B cell (primary cell): ENCODE measurements at regions not wholly inside any gene's neighbourhood (a gene's known extent, or its start where the extent isn't known, plus 50 kb on each side); places are given as distances from the start of the nearest gene placed in this dataset.

Experiments used
- ATAC-seq: fragments of 200-7000 bp; cut with Tn5 transposase; one replicate; pipeline ENCODE4 v1.10.0; 2021; ENCODE audit warnings: low read depth, mild to moderate bottlenecking, moderate number of reproducible peaks, moderate library complexity
- CTCF ChIA-PET: fragments of 350-600 bp; sonication (Branson Sonifier 250); formaldehyde crosslinking; loops from one replicate; lab custom pipeline; 2021; ENCODE audit warnings: antibody characterized with exemption, inconsistent platforms; lab: Charles Lee
- POLR2A ChIA-PET: fragments of 350-600 bp; sonication (Branson Sonifier 250); formaldehyde crosslinking; loops from one replicate; lab custom pipeline; 2021; ENCODE audit warnings: antibody characterized with exemption; lab: Charles Lee
- DNase-seq: peaks from one replicate; pipeline ENCODE4 v3.0.0; 2013
- H2AFZ ChIP-seq: 2 replicates; pipeline ENCODE4 v1.6.1; 2012; ENCODE audit warnings: mild to moderate bottlenecking, low read depth, low read length; ENCODE audit not compliant: insufficient read depth, poor library complexity, severe bottlenecking
- H3K27ac ChIP-seq, 2 donors: 1 replicate in 1 of 2; 2 replicates in 1 of 2; pipeline ENCODE4 v1.5.1; 2012 to 2013; ENCODE audit warnings: low read length in 2 of 2, mild to moderate bottlenecking in 2 of 2, moderate library complexity in 1 of 2
- H3K27me3 ChIP-seq, 4 experiments: fragments of 200-600 bp in 1 of 4; sonication (generic) in 1 of 4; replicated peaks in 1 of 4; 1 replicate in 2 of 4; 2 replicates in 2 of 4; pipeline versions ENCODE4 v1.6.1 to v1.7.0; 2013 to 2016; ENCODE audit warnings: low read length in 3 of 4, mild to moderate bottlenecking in 2 of 4, mixed read lengths in 1 of 4, moderate library complexity in 1 of 4; ENCODE audit not compliant: insufficient read depth in 4 of 4, control insufficient read depth in 3 of 4; ENCODE audit errors: control extremely low read depth in 1 of 4
- H3K36me3 ChIP-seq, 2 experiments: replicated peaks in 1 of 2; 1 replicate in 1 of 2; 2 replicates in 1 of 2; pipeline versions ENCODE4 v1.6.1 to v1.7.1; 2013; ENCODE audit warnings: low read length in 1 of 2; ENCODE audit not compliant: insufficient read depth in 2 of 2, control insufficient read depth in 1 of 2; ENCODE audit errors: control extremely low read depth in 1 of 2, extremely low read depth in 1 of 2
- H3K4me1 ChIP-seq, 2 donors: fragments of 200-600 bp in 1 of 2; sonication (generic) in 1 of 2; 1 replicate in 1 of 2; 2 replicates in 1 of 2; pipeline versions ENCODE4 v1.5.1 to v1.6.1; 2013 to 2017; ENCODE audit warnings: low read length in 2 of 2; ENCODE audit not compliant: control insufficient read depth in 2 of 2, insufficient read depth in 2 of 2
- H3K4me2 ChIP-seq: replicated peaks from 2 replicates; pipeline ENCODE3; 2012; ENCODE audit warnings: mild to moderate bottlenecking, low read depth, low read length; ENCODE audit not compliant: poor library complexity, severe bottlenecking
- H3K4me3 ChIP-seq, 5 experiments: fragments of 200-600 bp in 1 of 5; sonication (generic) in 1 of 5; 1 replicate in 3 of 5; 2 replicates in 2 of 5; pipeline versions ENCODE4 v1.5.1 to v1.7.0; 2011 to 2016; ENCODE audit warnings: low read length in 4 of 5, mild to moderate bottlenecking in 4 of 5, low read depth in 2 of 5, control low read depth in 1 of 5, moderate library complexity in 1 of 5; ENCODE audit not compliant: insufficient read depth in 1 of 5; ENCODE audit errors: control extremely low read depth in 1 of 5, extremely low read depth in 1 of 5
- H3K79me2 ChIP-seq: fragments of 200-600 bp; sonication (generic); one replicate; pipeline ENCODE4 v1.6.0; 2016; ENCODE audit warnings: low read length; ENCODE audit not compliant: control insufficient read depth, insufficient read depth
- H3K9ac ChIP-seq: fragments of 200-600 bp; sonication (generic); 2 replicates; pipeline ENCODE4 v1.6.1; 2017; ENCODE audit warnings: mild to moderate bottlenecking, low read length, moderate library complexity
- H3K9me3 ChIP-seq, 3 donors: one replicate each; pipeline versions ENCODE4 v1.6.1 to v1.7.1; 2013; ENCODE audit warnings: low read length in 2 of 3; ENCODE audit not compliant: control insufficient read depth in 2 of 3, insufficient read depth in 1 of 3; ENCODE audit errors: control extremely low read depth in 1 of 3
- H4K20me1 ChIP-seq: 2 replicates; pipeline ENCODE4 v1.6.0; 2012; ENCODE audit warnings: mild to moderate bottlenecking, low read length; ENCODE audit not compliant: insufficient read depth, control insufficient read depth, poor library complexity, severe bottlenecking
- H3K27ac Mint-ChIP-seq: one replicate; pipeline ENCODE4 v1.8.0; 2021; ENCODE audit warnings: mixed read lengths
- H3K27me3 Mint-ChIP-seq: one replicate; pipeline ENCODE4 v1.8.0; 2021; ENCODE audit warnings: mixed read lengths
- H3K4me1 Mint-ChIP-seq: one replicate; pipeline ENCODE4 v1.8.0; 2021; ENCODE audit warnings: mixed read lengths
- H3K4me3 Mint-ChIP-seq: one replicate; pipeline ENCODE4 v1.8.0; 2021; ENCODE audit warnings: mixed read lengths
- H3K9me3 Mint-ChIP-seq: one replicate; pipeline ENCODE4 v1.8.0; 2022; ENCODE audit warnings: mixed read lengths; ENCODE audit not compliant: insufficient read depth
- EZH2 ChIP-seq: IDR thresholded peaks from 2 replicates; pipeline ENCODE4 v1.6.1; 2012; ENCODE audit warnings: borderline replicate concordance, low read depth, mild to moderate bottlenecking, moderate library complexity, low read length; ENCODE audit not compliant: insufficient read depth, poor library complexity, severe bottlenecking
- WGBS: methylation state at CpG from one replicate; pipeline ENCODE4 v1.1.5; 2013; ENCODE audit warnings: missing lambda C conversion rate; ENCODE audit not compliant: insufficient coverage; 5-methylcytosine and 5-hydroxymethylcytosine counted together
- intact Hi-C: fragments of 100-400 bp; cut with micrococcal nuclease; formaldehyde crosslinking; loops from one replicate; pipeline ENCODE4 v1.10.0; 2022
- TF ChIP-seq, protein P1 (sequence below): fragments of 200-600 bp; IDR thresholded peaks from one replicate; pipeline ENCODE4 v1.8.0; 2022; ENCODE audit warnings: antibody characterized with exemption, mild to moderate bottlenecking

DNA sequence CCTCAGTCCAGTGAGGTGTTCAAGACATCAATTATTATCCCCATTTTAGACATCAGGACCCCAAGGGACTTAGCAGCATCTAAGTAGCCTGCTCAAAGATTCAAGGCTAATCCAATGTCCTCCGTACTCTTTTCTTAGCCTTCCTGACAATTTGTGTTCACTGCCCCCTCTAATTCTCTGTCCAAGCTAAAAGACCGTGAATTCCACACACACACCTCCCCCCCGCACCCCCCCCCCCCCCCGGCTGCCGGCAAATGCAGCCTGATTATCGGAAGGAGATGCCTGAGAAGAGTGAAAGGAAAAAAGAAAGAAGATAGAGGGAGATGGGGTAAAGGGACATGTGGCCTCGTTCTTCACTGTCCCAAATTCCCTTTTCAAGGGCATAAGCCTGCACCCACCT lies 58.1 kb upstream of the NLK start:
- TF ChIP-seq EZH2: no peak
- TF ChIP-seq, protein P1, sequence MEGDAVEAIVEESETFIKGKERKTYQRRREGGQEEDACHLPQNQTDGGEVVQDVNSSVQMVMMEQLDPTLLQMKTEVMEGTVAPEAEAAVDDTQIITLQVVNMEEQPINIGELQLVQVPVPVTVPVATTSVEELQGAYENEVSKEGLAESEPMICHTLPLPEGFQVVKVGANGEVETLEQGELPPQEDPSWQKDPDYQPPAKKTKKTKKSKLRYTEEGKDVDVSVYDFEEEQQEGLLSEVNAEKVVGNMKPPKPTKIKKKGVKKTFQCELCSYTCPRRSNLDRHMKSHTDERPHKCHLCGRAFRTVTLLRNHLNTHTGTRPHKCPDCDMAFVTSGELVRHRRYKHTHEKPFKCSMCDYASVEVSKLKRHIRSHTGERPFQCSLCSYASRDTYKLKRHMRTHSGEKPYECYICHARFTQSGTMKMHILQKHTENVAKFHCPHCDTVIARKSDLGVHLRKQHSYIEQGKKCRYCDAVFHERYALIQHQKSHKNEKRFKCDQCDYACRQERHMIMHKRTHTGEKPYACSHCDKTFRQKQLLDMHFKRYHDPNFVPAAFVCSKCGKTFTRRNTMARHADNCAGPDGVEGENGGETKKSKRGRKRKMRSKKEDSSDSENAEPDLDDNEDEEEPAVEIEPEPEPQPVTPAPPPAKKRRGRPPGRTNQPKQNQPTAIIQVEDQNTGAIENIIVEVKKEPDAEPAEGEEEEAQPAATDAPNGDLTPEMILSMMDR: no peak
- Mint-ChIP-seq H3K4me3 (no peak overlapping the region), H3K4me1 (peaks cover 22% of the 10 kb centered on the region), H3K27me3 (peaks cover 17% of the 10 kb centered on the region), H3K27ac (no peak overlapping the region), H3K9me3 (no peaks in the 10 kb centered on the region)
- no CpG with 5 or more reads among the region's 7 CpGs for WGBS
- H4K20me1 ChIP-seq: no peaks in the 10 kb centered on the region
- no peak overlapping the region for H3K4me3 ChIP-seq
- ChIA-PET CTCF (no interaction called here), POLR2A (no interaction called here)
- peak overlapping the region; percentile 1 for H3K9ac ChIP-seq
- H3K4me2 ChIP-seq: peak overlapping the region; percentile 56
- H3K9me3 ChIP-seq: peaks cover 0 to 2% (median 0%) of the 10 kb centered on the region in 3 donors
- H2AFZ ChIP-seq: peak overlapping the region; percentile 55
- intact Hi-C loops: no loop called here
- H3K27me3 ChIP-seq: peaks cover 0 to 15% (median 2%) of the 10 kb centered on the region in 4 experiments
- no peaks in the 10 kb centered on the region for H3K79me2 ChIP-seq
- no peak overlapping the region for H3K27ac ChIP-seq
- ATAC-seq: no peak
- no peaks in the 10 kb centered on the region for H3K36me3 ChIP-seq
- no peak for DNase-seq
- H3K4me1 ChIP-seq: peaks cover 11 to 16% of the 10 kb centered on the region in 2 donors

DNA sequence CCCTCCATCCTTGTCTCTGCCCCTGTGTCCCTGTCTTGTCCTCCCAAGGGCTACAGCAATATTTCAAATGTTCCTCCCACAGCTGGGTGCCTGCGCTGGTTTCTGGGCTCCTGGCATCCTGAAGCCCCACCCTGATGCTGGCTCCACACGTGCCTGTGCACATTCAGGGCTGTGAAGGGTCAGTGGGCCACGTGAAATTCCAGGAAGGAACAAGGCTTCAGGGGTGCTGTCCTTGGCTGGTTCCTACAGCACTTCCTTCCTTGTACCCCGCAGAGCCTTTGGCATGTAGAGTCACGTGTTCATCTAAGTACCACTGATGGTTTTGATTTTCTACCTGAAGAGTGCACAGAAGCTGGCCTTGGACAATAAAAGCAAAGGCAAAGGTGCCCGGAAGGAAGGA lies 57.7 kb upstream of the NLK start:
- H3K36me3 ChIP-seq: no peaks in the 10 kb centered on the region
- ChIA-PET CTCF (no interaction called here), POLR2A (no interaction called here)
- Mint-ChIP-seq H3K27me3 (peaks cover 17% of the 10 kb centered on the region), H3K4me3 (peak overlapping the region; percentile 59), H3K4me1 (peaks cover 22% of the 10 kb centered on the region), H3K27ac (no peak overlapping the region), H3K9me3 (no peaks in the 10 kb centered on the region)
- no peaks in the 10 kb centered on the region for H4K20me1 ChIP-seq
- no peaks in the 10 kb centered on the region for H3K79me2 ChIP-seq
- TF ChIP-seq, protein P1: no peak
- no peak for TF ChIP-seq EZH2
- H3K9ac ChIP-seq: peak overlapping the region; percentile 1
- peak overlapping the region; percentile 56 for H3K4me2 ChIP-seq
- H3K27ac ChIP-seq: no peak overlapping the region
- H3K4me1 ChIP-seq: peaks cover 11 to 16% of the 10 kb centered on the region in 2 donors
- ATAC-seq (no peak), DNase-seq (no peak)
- intact Hi-C loops: no loop called here
- peaks cover 0 to 15% (median 2%) of the 10 kb centered on the region in 4 experiments for H3K27me3 ChIP-seq
- H3K9me3 ChIP-seq: peaks cover 0 to 2% (median 0%) of the 10 kb centered on the region in 3 donors
- H3K4me3 ChIP-seq: peak overlapping the region in 3 of 5 experiments; percentile 13 to 28 (median 16)
- WGBS: 10% methylated on average over 4 of the region's 6 CpGs
- peak overlapping the region; percentile 55 for H2AFZ ChIP-seq
